ENCODE measurements at regions not wholly inside any gene's neighbourhood (a gene's known extent, or its start where the extent isn't known, plus 50 kb on each side); places are given as distances from the start of the nearest gene placed in this dataset.

- no peaks in the 10 kb centered on the region for H3K4me1 ChIP-seq (replicated peaks in 1 of 4; ENCODE audit: control insufficient read depth in 3 of 4, insufficient read depth in 4 of 4, low read length in 3 of 4)
- peaks cover 2% of the 10 kb centered on the region; the same call in 1 of the 2 replicates for H3K23me2 ChIP-seq (ENCODE audit: low read depth, low read length)
- no peak overlapping the region for H2BK20ac ChIP-seq (ENCODE audit: low read length)
- no peak overlapping the region for H3K4me2 ChIP-seq (ENCODE audit: insufficient read depth in 1 of 2, low read depth in 2 of 2, low read length in 2 of 2)
- H2BK5ac ChIP-seq (ENCODE audit: low read depth, low read length) = no peak overlapping the region
- no peak overlapping the region for H3K4me3 ChIP-seq (ENCODE audit: extremely low read depth in 1 of 4, insufficient read depth in 2 of 4, low read depth in 3 of 4, low read length in 4 of 4)
- no peak overlapping the region; a peak in 1 of 7 replicates for H3K9ac ChIP-seq (replicated peaks in 1 of 4; ENCODE audit: extremely low read depth in 1 of 4, low read depth in 3 of 4, low read length in 3 of 4)
- no peak overlapping the region for H4K91ac ChIP-seq (replicated peaks; ENCODE audit: insufficient read length, low read length)
- peaks cover 0 to under 1% (median 0%) of the 10 kb centered on the region in 4 experiments; a peak in 1 of 7 replicates for H3K27me3 ChIP-seq (replicated peaks in 1 of 4; ENCODE audit: control insufficient read depth in 3 of 4, extremely low read depth in 1 of 4, insufficient read depth in 3 of 4, low read length in 3 of 4)
- H3K4ac ChIP-seq (replicated peaks; ENCODE audit: insufficient read length, low read depth, low read length) = no peak overlapping the region
- H2AFZ ChIP-seq (ENCODE audit: low read length) = no peak overlapping the region
- H4K8ac ChIP-seq (ENCODE audit: extremely low read depth, insufficient read depth, low read length) = no peak overlapping the region
- WGBS, 2 experiments (ENCODE audit: extremely low coverage in 1 of 2, insufficient coverage in 1 of 2, insufficient read length in 1 of 2, insufficient replicate concordance in 2 of 2, low coverage in 1 of 2, low lambda C conversion rate in 2 of 2, missing lambda C conversion rate in 1 of 2) = 85% methylated on average over 8 of the region's 8 CpGs; no CpG with 5 or more reads in 1 of the 2 experiments
- ChIA-PET POLR2A (ENCODE audit: partially characterized antibody) (no interaction called here), CTCF (ENCODE audit: partially characterized antibody) (no interaction called here)
- no peak overlapping the region for H2AK5ac ChIP-seq (ENCODE audit: low read depth, low read length)
- no peak overlapping the region for H2BK12ac ChIP-seq (ENCODE audit: low read depth, low read length)
- no peak overlapping the region for H3K18ac ChIP-seq (ENCODE audit: extremely low read depth, low read length)
- DNase-seq (ENCODE audit: low read depth in 1 of 2, low spot score in 2 of 2) (no peak), FAIRE-seq (no peak)
- H3K14ac ChIP-seq (ENCODE audit: insufficient read length) = no peak overlapping the region
- no peak overlapping the region for H2BK15ac ChIP-seq (ENCODE audit: low read length)
- no peak for TF ChIP-seq CTBP2 (IDR thresholded peaks at IDR 0.05; ENCODE audit: borderline replicate concordance, insufficient read depth, insufficient read length, low read length)
- TF ChIP-seq RFX5 (IDR thresholded peaks at IDR 0.05; ENCODE audit: borderline replicate concordance, low read depth, low read length) = no peak
- no peak for TF ChIP-seq SAP30 (IDR thresholded peaks at IDR 0.05; ENCODE audit: insufficient read depth, insufficient replicate concordance, low read length)
- TF ChIP-seq KDM1A (IDR thresholded peaks at IDR 0.05; ENCODE audit: borderline replicate concordance, low read length) = no peak
- no peak for TF ChIP-seq JUND (IDR thresholded peaks at IDR 0.05; ENCODE audit: low read length)
- H3K79me1 ChIP-seq (ENCODE audit: low read depth, low read length) = no peaks in the 10 kb centered on the region
- no peak overlapping the region for H3K56ac ChIP-seq (replicated peaks; ENCODE audit: insufficient read length, low read depth, low read length)
- H3K23ac ChIP-seq (ENCODE audit: insufficient read length) = no peak overlapping the region
- no peak overlapping the region for H3K27ac ChIP-seq (ENCODE audit: low read depth, low read length)
- no peaks in the 10 kb centered on the region for H4K20me1 ChIP-seq (replicated peaks in 1 of 2; ENCODE audit: control insufficient read depth in 1 of 2, insufficient read depth in 2 of 2, low read length in 2 of 2)
- H4K5ac ChIP-seq (ENCODE audit: insufficient read length, low read depth, low read length) = no peak overlapping the region
- no peaks in the 10 kb centered on the region for H3K9me3 ChIP-seq (ENCODE audit: insufficient read depth in 2 of 2, low read depth in 1 of 2, low read length in 1 of 2)
- H2BK120ac ChIP-seq (replicated peaks; ENCODE audit: low read depth, low read length) = no peak overlapping the region
- no peaks in the 10 kb centered on the region for H3K36me3 ChIP-seq (ENCODE audit: control insufficient read depth in 2 of 4, insufficient read depth in 4 of 4, low read length in 3 of 4)
- H3K79me2 ChIP-seq (ENCODE audit: control insufficient read depth in 1 of 2, insufficient read depth in 2 of 2, low read length in 2 of 2) = no peaks in the 10 kb centered on the region
These were observed 425.3 kb upstream of the PROK2 start for GRCh38 chr3:72210261-72210660.

All from H1 (cell line).